GM13977 (cell line): ENCODE measurements at regions not wholly inside any gene's neighbourhood (a gene's known extent, or its start where the extent isn't known, plus 50 kb on each side); places are given as distances from the start of the nearest gene placed in this dataset.
"Not testable (repeated sequence)": the region's sequence is repeated elsewhere in the genome, so short reads cannot be mapped to it uniquely, and the experiment has no call there.

Experiments
- DNase-seq: peaks from one replicate; pipeline ENCODE4 v3.0.0; 2012; ENCODE audit warnings: low spot score
- in situ Hi-C: fragments of 300-500 bp; cut with MboI; formaldehyde crosslinking; loops from one replicate; pipeline ENCODE4 v1.12.0; 2022; ENCODE audit warnings: low sequenced_read_pairs, low pct_unique_long_range_greater_than_20kb, mixed read lengths, inconsistent platforms; ENCODE audit not compliant: unreplicated experiment
- TF ChIP-seq, protein P1 (sequence below): IDR thresholded peaks from 2 replicates; pipeline ENCODE4 v1.5.1; 2012; ENCODE audit warnings: mild to moderate bottlenecking, control low read depth; ENCODE audit not compliant: insufficient read depth; ENCODE audit errors: extremely low read depth, missing control alignments

DNA sequence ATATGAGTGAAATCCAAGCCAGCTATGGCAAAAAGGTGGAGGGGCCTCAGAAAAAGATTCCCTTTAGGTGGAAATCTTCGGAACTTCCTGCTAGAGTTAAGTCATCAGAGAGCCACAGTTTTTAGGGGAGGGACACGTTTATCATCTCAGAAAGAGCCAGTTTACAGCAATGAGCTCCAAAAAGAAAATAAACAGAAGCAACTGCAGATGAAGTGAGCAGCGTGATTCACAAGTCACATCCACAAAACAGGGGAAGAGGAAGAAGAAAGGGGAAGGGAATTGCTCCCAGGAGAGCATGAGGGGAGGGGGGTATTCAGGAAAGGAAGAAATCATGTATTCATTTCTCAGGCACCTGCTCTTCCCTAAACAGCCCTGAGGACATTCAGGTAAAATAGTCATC, 156.2 kb upstream of the FOXK1 start:
- in situ Hi-C loops, result no loop called here
- DNase-seq, result no peak
- TF ChIP-seq, protein P1, sequence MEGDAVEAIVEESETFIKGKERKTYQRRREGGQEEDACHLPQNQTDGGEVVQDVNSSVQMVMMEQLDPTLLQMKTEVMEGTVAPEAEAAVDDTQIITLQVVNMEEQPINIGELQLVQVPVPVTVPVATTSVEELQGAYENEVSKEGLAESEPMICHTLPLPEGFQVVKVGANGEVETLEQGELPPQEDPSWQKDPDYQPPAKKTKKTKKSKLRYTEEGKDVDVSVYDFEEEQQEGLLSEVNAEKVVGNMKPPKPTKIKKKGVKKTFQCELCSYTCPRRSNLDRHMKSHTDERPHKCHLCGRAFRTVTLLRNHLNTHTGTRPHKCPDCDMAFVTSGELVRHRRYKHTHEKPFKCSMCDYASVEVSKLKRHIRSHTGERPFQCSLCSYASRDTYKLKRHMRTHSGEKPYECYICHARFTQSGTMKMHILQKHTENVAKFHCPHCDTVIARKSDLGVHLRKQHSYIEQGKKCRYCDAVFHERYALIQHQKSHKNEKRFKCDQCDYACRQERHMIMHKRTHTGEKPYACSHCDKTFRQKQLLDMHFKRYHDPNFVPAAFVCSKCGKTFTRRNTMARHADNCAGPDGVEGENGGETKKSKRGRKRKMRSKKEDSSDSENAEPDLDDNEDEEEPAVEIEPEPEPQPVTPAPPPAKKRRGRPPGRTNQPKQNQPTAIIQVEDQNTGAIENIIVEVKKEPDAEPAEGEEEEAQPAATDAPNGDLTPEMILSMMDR, result no peak

DNA sequence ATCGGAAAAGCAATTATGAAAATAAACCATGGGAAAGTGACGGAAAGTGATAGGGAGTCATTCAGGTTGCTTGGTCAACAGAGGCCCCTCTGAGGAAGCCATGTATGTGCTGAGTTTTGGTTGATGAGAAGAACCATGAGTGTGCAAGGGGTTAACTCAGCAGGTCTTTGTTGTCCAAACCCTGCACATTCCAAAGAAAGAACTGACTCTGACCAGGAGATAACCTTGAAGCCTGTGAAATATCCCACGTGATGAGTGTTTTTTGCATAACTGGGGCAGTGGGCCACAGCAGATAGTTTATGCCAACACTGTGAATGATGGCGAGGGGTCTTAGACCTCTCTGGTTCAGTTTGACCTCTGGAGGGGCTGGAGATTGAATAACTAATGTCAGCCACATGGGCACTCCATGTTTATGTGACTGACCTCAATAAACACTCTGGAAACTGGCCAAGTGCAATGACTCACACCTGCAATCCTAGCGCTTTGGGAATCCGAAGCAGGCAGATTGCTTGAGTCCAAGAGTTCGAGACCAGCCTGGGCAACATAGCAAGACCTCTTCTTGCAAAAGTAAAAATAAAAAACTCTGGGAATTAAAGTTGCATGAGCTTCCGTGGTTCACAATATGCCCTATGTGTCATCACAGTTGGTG, 154.0 kb upstream of the FOXK1 start:
- in situ Hi-C loops, result no loop called here
- TF ChIP-seq, protein P1, result no peak
- no peak for DNase-seq

DNA sequence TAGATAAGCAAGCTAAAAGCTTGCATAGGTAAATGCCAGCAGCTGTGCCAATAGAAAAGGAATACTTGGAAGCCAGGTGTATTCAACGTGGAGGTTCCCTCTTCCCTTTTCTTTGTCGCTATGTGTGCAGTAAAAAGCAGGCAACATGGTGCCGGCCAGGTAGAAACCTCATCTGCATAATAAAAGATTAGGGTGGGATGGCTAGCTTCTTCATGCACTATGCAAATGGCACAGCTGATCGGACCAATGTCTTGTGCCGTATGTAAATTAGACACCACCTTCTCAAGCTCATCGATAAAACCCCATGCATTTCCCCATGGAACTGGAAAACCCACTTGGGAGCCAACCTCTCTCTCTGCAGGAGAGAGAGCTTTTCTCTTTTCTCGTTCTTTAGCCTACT, 150.9 kb upstream of the FOXK1 start:
- in situ Hi-C loops, result no loop called here
- TF ChIP-seq, protein P1, result no peak
- DNase-seq, result no peak

DNA sequence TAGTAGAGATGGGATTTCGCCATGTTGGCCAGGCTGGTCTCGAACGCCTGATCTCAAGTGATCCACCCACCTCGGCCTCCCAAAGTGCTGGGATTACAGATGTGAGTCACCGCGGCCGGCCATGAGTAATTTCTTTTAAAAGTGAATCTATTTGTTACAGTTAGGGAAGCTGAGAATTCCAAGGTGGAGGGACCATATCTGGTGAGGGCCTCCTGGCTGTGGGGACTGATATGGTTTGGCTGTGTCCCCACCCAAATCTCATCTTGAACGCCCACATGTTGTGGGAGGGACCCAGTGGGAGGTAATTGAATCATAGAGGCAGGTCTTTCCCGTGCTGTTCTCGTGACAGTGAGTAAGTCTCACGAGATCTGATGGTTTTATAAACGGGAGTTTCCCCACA, 148.8 kb upstream of the FOXK1 start:
- DNase-seq, in situ Hi-C loops: not testable (repeated sequence)

DNA sequence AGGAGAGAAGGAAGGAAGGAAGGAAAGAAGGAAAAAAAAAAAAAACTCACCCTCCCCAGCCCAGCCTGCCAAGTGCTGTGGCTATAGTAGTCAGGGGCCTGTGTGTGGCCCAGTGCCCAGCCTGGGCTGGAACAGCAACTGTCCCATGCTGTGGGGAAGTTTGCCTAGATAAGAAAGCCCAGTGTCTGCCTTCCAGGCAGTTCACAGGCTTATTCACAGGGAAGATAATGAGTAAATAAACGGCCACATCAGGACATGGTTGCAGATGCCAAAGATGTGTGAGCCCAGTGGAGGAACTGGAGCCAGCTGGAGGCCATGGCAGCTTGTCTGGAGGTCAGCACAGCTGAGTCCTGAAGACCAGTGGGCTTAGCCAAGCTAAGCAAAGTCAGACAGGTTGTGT, 132.4 kb upstream of the FOXK1 start:
- in situ Hi-C loops, result no loop called here
- no peak for DNase-seq
- TF ChIP-seq, protein P1, result no peak

DNA sequence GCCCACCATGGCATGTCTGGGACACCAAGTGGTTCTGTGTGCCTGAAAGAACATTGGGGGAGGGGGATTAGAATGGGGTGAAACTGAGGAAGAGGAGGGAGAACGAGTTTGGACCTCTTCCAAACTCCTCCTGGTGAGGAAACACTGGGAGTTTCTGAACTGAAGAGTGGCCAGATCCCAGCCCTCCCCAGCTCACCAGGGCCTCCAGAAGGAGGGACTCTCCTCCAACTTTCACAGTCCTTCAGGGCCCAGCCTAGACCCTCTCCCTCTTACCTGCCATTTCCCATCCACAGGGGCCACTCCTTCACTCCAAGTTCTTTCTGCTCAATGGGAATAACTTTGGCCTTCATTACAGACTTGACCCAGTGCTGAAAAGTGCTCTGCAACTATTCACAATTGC, 132.0 kb upstream of the FOXK1 start:
- in situ Hi-C loops, result no loop called here
- no peak for DNase-seq
- TF ChIP-seq, protein P1, result no peak

DNA sequence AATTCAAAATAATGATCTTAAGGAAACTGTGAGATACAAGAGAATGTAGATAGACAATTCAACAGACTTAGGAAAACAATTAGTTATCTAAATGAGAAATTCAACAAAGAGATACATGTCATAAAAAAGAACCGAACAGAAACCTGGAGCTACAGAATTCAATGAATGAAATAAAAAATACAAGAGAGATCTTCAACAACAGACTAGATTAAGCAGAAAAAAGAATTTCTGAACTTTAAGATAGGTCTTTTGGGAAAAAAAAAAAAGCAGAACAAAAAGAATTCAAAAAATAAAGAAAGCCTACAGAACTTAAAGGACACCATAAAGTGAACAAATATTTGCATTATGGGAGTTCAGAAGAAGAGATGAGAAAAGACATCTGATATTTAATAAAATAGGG, 129.1 kb upstream of the FOXK1 start:
- TF ChIP-seq, protein P1, result no peak
- in situ Hi-C loops, result no loop called here
- DNase-seq, result no peak
